HFFc6 (cell line): ENCODE measurements at regions not wholly inside any gene's neighbourhood (a gene's known extent, or its start where the extent isn't known, plus 50 kb on each side); places are given as distances from the start of the nearest gene placed in this dataset.

Experiments used
- DNase-seq: peaks from one replicate; pipeline ENCODE4 v3.0.0-alpha.2; 2018
- H3K27ac Mint-ChIP-seq: 2 replicates; pipeline ENCODE4 v1.8.0; 2020; ENCODE audit warnings: mild to moderate bottlenecking, mixed read lengths
- H3K27me3 Mint-ChIP-seq: 2 replicates; pipeline ENCODE4 v1.8.0; 2021; ENCODE audit warnings: mild to moderate bottlenecking, moderate library complexity, mixed read lengths; ENCODE audit not compliant: insufficient read depth
- H3K36me3 Mint-ChIP-seq: 2 replicates; pipeline ENCODE4 v1.8.0; 2021; ENCODE audit warnings: low read depth, mixed read lengths
- H3K4me1 Mint-ChIP-seq: 2 replicates; pipeline ENCODE4 v1.8.0; 2020; ENCODE audit warnings: low read depth, mixed read lengths
- H3K4me3 Mint-ChIP-seq: 2 replicates; pipeline ENCODE4 v1.8.0; 2020; ENCODE audit warnings: mild to moderate bottlenecking, moderate library complexity, mixed read lengths
- H3K9me3 Mint-ChIP-seq: 2 replicates; pipeline ENCODE4 v1.8.0; 2020; ENCODE audit warnings: mild to moderate bottlenecking, mixed read lengths
- TF ChIP-seq, protein P1 (sequence below): fragments of 200-600 bp; sonication (generic); IDR thresholded peaks from 2 replicates; pipeline ENCODE4 v1.5.0; 2021; ENCODE audit warnings: antibody characterized with exemption, mild to moderate bottlenecking

- Mint-ChIP-seq H3K27me3 (no peaks in the 10 kb centered on the region), H3K9me3 (peaks cover 54% of the 10 kb centered on the region), H3K4me3 (no peak overlapping the region), H3K4me1 (no peaks in the 10 kb centered on the region), H3K27ac (no peak overlapping the region), H3K36me3 (no peaks in the 10 kb centered on the region; the same call in 1 of the 2 replicates)
- TF ChIP-seq, protein P1, sequence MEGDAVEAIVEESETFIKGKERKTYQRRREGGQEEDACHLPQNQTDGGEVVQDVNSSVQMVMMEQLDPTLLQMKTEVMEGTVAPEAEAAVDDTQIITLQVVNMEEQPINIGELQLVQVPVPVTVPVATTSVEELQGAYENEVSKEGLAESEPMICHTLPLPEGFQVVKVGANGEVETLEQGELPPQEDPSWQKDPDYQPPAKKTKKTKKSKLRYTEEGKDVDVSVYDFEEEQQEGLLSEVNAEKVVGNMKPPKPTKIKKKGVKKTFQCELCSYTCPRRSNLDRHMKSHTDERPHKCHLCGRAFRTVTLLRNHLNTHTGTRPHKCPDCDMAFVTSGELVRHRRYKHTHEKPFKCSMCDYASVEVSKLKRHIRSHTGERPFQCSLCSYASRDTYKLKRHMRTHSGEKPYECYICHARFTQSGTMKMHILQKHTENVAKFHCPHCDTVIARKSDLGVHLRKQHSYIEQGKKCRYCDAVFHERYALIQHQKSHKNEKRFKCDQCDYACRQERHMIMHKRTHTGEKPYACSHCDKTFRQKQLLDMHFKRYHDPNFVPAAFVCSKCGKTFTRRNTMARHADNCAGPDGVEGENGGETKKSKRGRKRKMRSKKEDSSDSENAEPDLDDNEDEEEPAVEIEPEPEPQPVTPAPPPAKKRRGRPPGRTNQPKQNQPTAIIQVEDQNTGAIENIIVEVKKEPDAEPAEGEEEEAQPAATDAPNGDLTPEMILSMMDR = no peak
- no peak for DNase-seq
These were observed 516.9 kb downstream of the GLRX3 start for GRCh38 chr10:130652964-130653578.

- TF ChIP-seq, protein P1 = no peak
- no peak for DNase-seq
- no peaks in the 10 kb centered on the region for H3K4me1 Mint-ChIP-seq
- no peaks in the 10 kb centered on the region for H3K36me3 Mint-ChIP-seq
- H3K27me3 Mint-ChIP-seq = no peaks in the 10 kb centered on the region
- no peak overlapping the region for H3K4me3 Mint-ChIP-seq
- peaks cover 54% of the 10 kb centered on the region for H3K9me3 Mint-ChIP-seq
- H3K27ac Mint-ChIP-seq = no peak overlapping the region
These were observed 518.5 kb downstream of the GLRX3 start for GRCh38 chr10:130654726-130655125.

- no peak overlapping the region for H3K27ac Mint-ChIP-seq
- no peaks in the 10 kb centered on the region for H3K4me1 Mint-ChIP-seq
- H3K9me3 Mint-ChIP-seq = peaks cover 54% of the 10 kb centered on the region
- H3K4me3 Mint-ChIP-seq = no peak overlapping the region
- H3K27me3 Mint-ChIP-seq = no peaks in the 10 kb centered on the region
- H3K36me3 Mint-ChIP-seq = no peaks in the 10 kb centered on the region; the same call in 1 of the 2 replicates
- no peak for DNase-seq
- TF ChIP-seq, protein P1 = no peak
These were observed 519.4 kb downstream of the GLRX3 start for GRCh38 chr10:130655313-130656186.

DNA sequence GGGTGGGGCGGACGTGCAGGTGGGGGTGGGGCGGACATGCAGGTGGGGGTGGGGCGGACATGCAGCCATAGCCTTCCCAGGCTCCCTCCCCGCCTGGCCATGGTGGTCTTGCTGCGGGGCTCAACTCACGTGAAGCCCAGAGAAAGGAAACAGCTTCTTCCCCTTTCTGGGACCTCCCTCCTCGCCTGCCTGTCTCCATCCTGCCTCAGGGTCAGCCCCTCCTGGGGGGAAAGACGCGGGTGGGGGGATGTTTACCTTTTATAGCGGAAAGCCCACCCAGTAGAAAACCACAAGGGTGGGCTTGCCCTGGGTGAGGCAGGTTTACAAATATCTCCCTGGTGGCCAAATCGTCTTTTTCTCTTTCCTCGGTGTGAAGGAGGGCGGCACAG lies 520.0 kb downstream of the GLRX3 start:
- TF ChIP-seq, protein P1 = no peak
- no peaks in the 10 kb centered on the region for H3K27me3 Mint-ChIP-seq
- H3K27ac Mint-ChIP-seq = no peak overlapping the region
- no peaks in the 10 kb centered on the region; the same call in 1 of the 2 replicates for H3K36me3 Mint-ChIP-seq
- H3K4me1 Mint-ChIP-seq = no peaks in the 10 kb centered on the region
- H3K9me3 Mint-ChIP-seq = peaks cover 56% of the 10 kb centered on the region
- no peak overlapping the region for H3K4me3 Mint-ChIP-seq
- no peak for DNase-seq

GRCh38 chr10:130656582-130657133 lies 520.5 kb downstream of the GLRX3 start:
- TF ChIP-seq, protein P1 = no peak
- H3K27ac Mint-ChIP-seq = no peak overlapping the region
- no peak overlapping the region for H3K4me3 Mint-ChIP-seq
- no peak for DNase-seq
- peaks cover 61% of the 10 kb centered on the region for H3K9me3 Mint-ChIP-seq
- H3K4me1 Mint-ChIP-seq = no peaks in the 10 kb centered on the region
- H3K36me3 Mint-ChIP-seq = no peaks in the 10 kb centered on the region; the same call in 1 of the 2 replicates
- H3K27me3 Mint-ChIP-seq = no peaks in the 10 kb centered on the region
